NCI-H345 treated with DMSO at 0.1 percent for 48 hours (cell line): ENCODE measurements at regions not wholly inside any gene's neighbourhood (a gene's known extent, or its start where the extent isn't known, plus 50 kb on each side); places are given as distances from the start of the nearest gene placed in this dataset.
A peak's percentile ranks its signal among the peaks of the same experiment; 100 is the strongest.

Source experiments
- DNase-seq: peaks from one replicate; lab custom pipeline; 2025; ENCODE audit not compliant: unreplicated experiment; lab: John Stamatoyannopoulos, UW

DNA sequence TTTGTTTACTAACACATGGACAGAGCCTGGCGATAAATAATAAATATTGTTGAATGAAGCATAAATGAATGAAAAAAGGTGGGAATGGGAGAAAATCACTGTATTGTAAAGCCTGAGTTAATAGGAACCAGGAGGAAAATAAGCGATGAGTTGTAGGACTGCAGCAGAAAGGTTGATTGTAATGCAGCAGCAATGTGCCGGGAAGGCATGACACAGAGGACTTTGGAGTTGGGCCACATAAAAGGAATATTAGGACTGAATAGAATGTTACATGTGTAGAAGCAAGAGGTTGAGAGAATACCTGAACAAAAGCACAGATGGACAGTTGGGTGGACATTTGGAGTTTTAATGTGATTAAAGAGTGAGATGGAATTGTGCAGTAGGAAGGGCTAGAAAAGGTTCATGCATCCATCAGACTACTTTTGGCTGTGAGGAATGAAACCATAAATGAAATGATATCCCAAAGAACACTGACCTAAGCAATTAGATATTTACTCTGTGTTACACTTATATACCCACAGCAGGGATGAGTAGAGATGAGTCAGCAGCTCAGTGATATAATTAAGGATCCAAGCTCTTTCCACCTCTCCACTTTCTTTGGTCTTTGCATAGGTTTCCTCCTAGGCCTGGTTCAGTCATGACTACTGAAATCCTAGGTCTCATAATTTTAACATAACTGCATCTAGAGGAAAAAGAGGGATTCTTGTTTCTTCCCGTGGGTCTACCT lies 55.4 kb downstream of the CCER1 start:
- DNase-seq = no peak

- DNase-seq = no peak
Observed at GRCh38 chr12:90897986-90898385, 57.0 kb downstream of the CCER1 start.

GRCh38 chr12:90897316-90897715 lies 57.7 kb downstream of the CCER1 start:
- no peak for DNase-seq

DNA sequence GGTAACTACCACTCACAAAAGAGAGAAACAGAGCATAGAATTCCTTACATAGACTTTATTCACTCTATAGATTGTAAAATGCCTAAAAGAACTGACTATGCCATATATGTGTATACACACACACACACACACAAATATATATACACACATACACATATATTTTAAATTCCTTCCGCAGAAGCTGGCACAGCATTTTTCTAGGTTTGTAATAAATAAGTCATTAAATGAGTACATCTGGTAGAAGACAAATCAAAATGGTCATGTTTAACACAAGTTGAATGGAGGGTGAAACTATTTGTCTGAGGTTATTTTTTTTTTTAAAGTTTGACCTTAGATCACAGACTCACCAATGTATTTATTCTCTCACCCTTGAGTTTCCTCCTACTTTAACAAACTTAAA lies 58.2 kb downstream of the CCER1 start:
- DNase-seq = no peak

DNA sequence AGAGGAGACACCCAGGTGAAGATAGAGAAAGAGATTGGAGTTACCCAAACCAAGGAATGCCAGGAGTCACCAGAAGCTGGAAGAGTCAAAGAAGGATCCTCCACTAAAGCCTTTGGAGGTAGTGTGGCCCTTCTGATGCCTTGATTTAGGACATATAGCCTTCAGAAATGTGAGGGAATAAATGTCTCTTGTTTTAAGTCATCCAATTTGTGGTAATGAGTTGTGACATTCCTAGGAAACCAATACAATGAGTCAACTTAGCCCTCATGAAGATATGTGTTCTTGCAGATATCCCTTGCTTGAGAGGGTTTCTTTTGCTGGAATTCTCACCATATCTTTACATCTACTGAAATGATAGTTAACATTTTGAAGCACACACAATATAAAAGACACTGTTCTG lies 58.8 kb downstream of the CCER1 start:
- DNase-seq = no peak

DNA sequence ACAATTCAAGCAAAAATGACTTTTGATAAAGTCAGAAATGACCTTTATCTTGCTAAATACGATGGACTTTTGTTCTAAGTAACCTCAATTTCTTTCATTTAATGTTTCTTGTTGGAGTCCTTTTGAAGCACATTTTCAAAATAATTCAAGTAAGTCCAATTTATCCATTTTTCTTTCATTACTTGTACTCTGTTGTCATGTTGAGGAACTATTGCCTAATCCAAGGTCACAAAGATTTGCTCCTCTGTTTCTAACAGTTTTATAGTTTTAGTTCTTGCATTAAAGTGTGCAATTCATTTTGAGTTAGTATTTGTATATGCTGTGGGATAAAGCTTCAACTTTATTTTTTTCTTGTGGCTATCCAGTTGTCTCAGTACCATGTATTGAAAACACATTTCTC lies 66.7 kb downstream of the CCER1 start:
- no peak for DNase-seq

DNA sequence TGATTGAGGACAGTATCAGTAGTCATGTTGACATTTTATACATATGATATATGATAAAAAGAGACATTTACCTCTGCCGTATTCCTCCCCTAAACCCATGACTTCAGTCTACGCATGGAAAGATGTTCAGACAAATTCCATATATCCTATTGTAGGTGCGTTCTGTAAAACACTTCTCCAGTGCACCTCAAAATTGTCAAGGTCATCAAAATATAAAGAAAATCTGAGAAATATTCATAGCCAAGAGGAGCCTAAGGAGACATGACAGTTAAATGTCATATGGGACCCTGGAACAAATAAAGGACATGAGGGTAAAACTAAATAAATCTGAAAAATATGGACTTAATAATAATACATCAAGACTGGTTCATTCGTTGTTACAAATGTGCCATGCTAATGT lies 71.5 kb downstream of the CCER1 start:
- DNase-seq = no peak

GRCh38 chr12:90871726-90872096 lies 83.3 kb downstream of the CCER1 start:
- DNase-seq = no peak

- no peak for DNase-seq
Observed at GRCh38 chr12:90870971-90871725, 83.8 kb downstream of the CCER1 start.

GRCh38 chr12:90868626-90869025 lies 86.3 kb downstream of the CCER1 start:
- DNase-seq = no peak

DNA sequence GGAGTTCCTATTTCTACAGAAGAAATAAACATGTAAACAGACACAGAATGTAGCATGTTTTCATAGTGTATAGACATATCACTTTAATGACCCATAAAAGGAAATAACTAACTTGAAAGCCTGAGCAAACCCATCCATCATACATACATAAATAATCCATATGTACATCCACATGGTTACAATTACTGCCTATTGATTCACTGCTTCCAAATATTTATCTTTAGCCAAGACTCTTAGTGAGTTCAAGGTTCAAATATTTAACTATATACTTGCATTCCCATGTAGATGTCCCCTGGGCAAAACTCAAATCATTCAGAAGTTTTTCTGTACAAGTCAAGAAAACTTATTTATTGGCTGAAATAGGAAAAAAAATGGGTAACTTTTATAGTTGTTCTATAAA lies 95.4 kb downstream of the CCER1 start:
- no peak for DNase-seq

DNA sequence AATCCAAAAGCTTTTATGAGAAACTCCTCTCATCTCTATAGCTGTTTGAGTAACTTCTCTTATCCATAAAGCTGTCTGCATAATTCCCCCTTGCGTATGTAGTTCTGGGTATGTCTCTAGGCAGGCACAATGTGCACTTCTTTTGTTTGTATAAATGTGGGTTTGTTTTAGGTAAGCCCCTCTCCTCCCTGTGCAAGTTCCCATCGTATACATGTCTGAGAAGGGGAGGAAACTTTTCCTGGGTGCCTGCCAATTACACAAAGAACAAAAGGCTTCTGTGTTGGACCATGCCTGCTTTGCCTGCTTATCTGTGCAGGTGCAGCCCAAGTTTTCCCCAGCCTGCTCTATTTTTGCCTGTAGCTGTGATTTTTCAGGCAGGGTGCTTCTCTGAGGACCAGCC lies 96.7 kb downstream of the CCER1 start:
- peak; percentile 73 for DNase-seq

DNA sequence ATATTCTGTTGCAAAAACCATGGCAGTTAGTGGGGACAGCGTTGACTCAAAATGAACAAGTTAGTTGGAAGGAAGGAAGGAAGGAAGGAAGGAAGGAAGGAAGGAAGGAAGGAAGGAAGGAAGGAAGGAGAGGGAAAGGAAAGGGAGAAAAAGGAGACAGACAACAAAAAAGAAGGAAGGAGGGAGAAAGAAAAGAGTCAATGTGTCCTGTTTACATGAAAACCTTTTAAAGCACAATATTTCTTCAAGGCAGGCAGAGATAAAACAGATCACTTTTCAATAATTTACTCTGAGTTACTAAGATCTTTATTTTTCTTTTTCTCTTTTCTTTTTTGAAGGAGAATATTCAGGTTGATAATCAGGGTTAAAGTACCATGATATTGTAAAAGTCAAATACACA lies 99.4 kb downstream of the CCER1 start:
- no peak for DNase-seq

GRCh38 chr12:90854136-90854689 lies 100.8 kb downstream of the CCER1 start:
- peak; percentile 36 for DNase-seq

DNA sequence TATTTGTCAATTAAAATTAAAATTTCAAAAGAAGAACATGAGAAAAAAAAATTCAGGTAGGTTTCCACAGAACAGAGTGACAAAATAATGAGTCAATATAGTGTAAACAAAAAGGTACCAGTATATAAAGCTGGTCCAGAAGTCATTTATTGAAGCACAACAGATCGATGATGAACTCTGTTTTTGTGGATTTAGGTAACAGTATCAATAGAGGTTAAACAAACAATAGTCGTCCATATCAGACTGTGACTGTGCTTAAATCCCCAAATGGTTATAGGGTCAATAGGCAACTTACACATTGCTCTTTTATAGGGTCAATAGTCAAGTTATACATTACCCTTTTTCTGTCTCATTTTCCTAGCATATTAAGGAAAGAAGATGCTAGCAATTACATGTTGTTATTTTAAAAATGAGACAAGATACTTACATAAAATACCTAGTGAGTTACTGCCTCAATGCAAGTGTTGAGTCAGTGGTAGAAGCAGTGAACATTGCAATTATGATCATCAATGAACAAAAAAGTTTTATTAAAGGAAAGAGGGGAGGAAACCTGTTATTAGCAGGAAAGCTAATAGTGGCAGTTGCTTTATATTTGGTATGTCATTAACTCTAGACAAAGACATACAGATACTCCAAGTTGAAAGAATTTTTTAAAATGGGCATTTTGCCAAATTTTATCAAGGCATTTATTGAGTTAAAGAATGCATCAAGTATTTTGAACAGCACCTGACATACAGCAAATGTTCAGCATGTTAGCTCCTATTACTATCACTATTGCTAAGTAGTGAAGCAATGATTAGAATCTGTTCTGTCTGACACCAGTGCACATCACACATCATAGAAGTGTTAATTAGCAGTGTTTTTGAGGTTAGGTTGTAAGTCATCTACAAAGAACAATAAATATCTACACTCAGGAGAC lies 102.9 kb downstream of the CCER1 start:
- no peak for DNase-seq

- no peak for DNase-seq
Observed at GRCh38 chr12:90842477-90842876, 112.5 kb downstream of the CCER1 start.

- DNase-seq = no peak
Observed at GRCh38 chr12:90841336-90841735, 113.6 kb downstream of the CCER1 start.

DNA sequence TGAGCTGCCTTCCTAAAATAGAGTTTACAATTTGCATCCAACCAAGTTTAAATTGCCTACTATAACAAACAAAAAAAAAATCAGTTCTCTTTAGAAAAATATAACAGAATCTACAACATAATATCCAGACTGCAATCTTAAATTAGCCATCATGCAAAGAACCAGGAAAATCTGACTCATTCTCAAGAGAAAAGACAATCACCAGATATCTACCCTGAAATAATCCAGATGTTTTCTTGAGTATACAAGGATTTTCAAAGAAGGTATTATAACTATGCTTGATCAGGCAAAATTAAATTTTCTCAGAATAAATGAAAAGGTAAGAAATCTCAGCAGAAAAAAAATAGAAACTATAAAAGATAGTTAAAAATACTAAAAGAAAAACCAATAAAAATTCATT lies 115.6 kb downstream of the CCER1 start:
- no peak for DNase-seq

- DNase-seq = no peak
Observed at GRCh38 chr12:90836689-90837088, 118.3 kb downstream of the CCER1 start.

- peak; percentile 8 for DNase-seq
Observed at GRCh38 chr12:90833228-90833627, 121.7 kb downstream of the CCER1 start.

- no peak for DNase-seq
Observed at GRCh38 chr12:90832427-90832826, 122.5 kb downstream of the CCER1 start.
